ENCODE measurements at regions not wholly inside any gene's neighbourhood (a gene's known extent, or its start where the extent isn't known, plus 50 kb on each side); places are given as distances from the start of the nearest gene placed in this dataset.

- H3F3A ChIP-seq (ENCODE audit: insufficient read depth), result no peaks in the 10 kb centered on the region
- TF ChIP-seq, protein P1, sequence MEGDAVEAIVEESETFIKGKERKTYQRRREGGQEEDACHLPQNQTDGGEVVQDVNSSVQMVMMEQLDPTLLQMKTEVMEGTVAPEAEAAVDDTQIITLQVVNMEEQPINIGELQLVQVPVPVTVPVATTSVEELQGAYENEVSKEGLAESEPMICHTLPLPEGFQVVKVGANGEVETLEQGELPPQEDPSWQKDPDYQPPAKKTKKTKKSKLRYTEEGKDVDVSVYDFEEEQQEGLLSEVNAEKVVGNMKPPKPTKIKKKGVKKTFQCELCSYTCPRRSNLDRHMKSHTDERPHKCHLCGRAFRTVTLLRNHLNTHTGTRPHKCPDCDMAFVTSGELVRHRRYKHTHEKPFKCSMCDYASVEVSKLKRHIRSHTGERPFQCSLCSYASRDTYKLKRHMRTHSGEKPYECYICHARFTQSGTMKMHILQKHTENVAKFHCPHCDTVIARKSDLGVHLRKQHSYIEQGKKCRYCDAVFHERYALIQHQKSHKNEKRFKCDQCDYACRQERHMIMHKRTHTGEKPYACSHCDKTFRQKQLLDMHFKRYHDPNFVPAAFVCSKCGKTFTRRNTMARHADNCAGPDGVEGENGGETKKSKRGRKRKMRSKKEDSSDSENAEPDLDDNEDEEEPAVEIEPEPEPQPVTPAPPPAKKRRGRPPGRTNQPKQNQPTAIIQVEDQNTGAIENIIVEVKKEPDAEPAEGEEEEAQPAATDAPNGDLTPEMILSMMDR (IDR thresholded peaks at IDR 0.05; ENCODE audit: insufficient read depth, low read length, poor library complexity, severe bottlenecking), result no peak
- no peak for TF ChIP-seq EZH2phosphoT487 (conservative IDR thresholded peaks at IDR 0.05; ENCODE audit: low read length)
- no peaks in the 10 kb centered on the region for H3K9me2 ChIP-seq (replicated peaks; ENCODE audit: insufficient read depth, low read length)
- no peaks in the 10 kb centered on the region for H3K79me2 ChIP-seq (ENCODE audit: insufficient read depth, low read length)
- H3K9me3 ChIP-seq (ENCODE audit: insufficient read depth, low read length), result no peaks in the 10 kb centered on the region
- no peaks in the 10 kb centered on the region for H4K20me1 ChIP-seq (ENCODE audit: low read depth, low read length)
- no peaks in the 10 kb centered on the region for H3K36me3 ChIP-seq (ENCODE audit: low read length)
- H2AFZ ChIP-seq (ENCODE audit: low read depth, low read length, severe bottlenecking), result no peak overlapping the region
- no peak overlapping the region for H3K4me3 ChIP-seq (ENCODE audit: insufficient read depth, low read length, poor library complexity, severe bottlenecking)
- no peak overlapping the region for H3K27ac ChIP-seq (ENCODE audit: low read depth, low read length)
- H3K27me3 ChIP-seq (ENCODE audit: low read length), result no peaks in the 10 kb centered on the region
- H3K4me2 ChIP-seq (ENCODE audit: low read depth, low read length, poor library complexity, severe bottlenecking), result no peak overlapping the region
- H3K9ac ChIP-seq (ENCODE audit: low read length), result no peak overlapping the region
Measured at GRCh38 chr3:137242836-137243400, 285.1 kb downstream of the IL20RB start.

DNA sequence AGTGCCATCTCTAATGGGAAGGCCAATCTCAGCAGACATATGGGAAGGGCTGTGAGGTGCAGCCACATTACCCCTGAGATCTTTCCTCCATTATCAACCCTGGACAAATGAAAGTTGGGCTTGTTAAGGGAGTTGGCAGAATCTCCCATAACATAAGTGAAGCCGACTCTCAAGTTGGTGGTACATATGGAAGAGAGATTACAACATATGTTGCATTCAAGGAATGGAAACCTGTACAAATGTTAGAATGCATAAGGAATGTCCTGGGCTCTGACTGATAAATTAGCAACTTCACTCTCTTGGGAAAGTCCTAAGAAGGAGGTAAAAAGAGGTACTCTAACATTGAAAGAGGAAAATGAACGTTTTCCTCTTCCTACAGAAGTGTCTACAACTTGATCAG is 288.7 kb downstream of the IL20RB start:
- no peaks in the 10 kb centered on the region for H3K9me2 ChIP-seq (replicated peaks; ENCODE audit: insufficient read depth, low read length)
- H3K36me3 ChIP-seq (ENCODE audit: low read length), result no peaks in the 10 kb centered on the region
- no peak overlapping the region for H3K4me2 ChIP-seq (ENCODE audit: low read depth, low read length, poor library complexity, severe bottlenecking)
- H3K9me3 ChIP-seq (ENCODE audit: insufficient read depth, low read length), result no peaks in the 10 kb centered on the region
- H3K9ac ChIP-seq (ENCODE audit: low read length), result no peak overlapping the region
- TF ChIP-seq, protein P1 (IDR thresholded peaks at IDR 0.05; ENCODE audit: insufficient read depth, low read length, poor library complexity, severe bottlenecking), result no peak
- no peak for TF ChIP-seq EZH2phosphoT487 (conservative IDR thresholded peaks at IDR 0.05; ENCODE audit: low read length)
- H3K27ac ChIP-seq (ENCODE audit: low read depth, low read length), result no peak overlapping the region
- no peaks in the 10 kb centered on the region for H3K79me2 ChIP-seq (ENCODE audit: insufficient read depth, low read length)
- no peaks in the 10 kb centered on the region for H3K27me3 ChIP-seq (ENCODE audit: low read length)
- no peak overlapping the region for H3K4me3 ChIP-seq (ENCODE audit: insufficient read depth, low read length, poor library complexity, severe bottlenecking)
- no peaks in the 10 kb centered on the region for H4K20me1 ChIP-seq (ENCODE audit: low read depth, low read length)
- no peaks in the 10 kb centered on the region for H3F3A ChIP-seq (ENCODE audit: insufficient read depth)
- no peak overlapping the region for H2AFZ ChIP-seq (ENCODE audit: low read depth, low read length, severe bottlenecking)

- Histone ChIP-seq H3K9me3 (ENCODE audit: insufficient read depth, low read length) (no peaks in the 10 kb centered on the region), H3K9ac (ENCODE audit: low read length) (no peak overlapping the region), H3K27ac (ENCODE audit: low read depth, low read length) (no peak overlapping the region), H3K4me3 (ENCODE audit: insufficient read depth, low read length, poor library complexity, severe bottlenecking) (no peak overlapping the region), H3K79me2 (ENCODE audit: insufficient read depth, low read length) (no peaks in the 10 kb centered on the region), H3K36me3 (ENCODE audit: low read length) (no peaks in the 10 kb centered on the region), H2AFZ (ENCODE audit: low read depth, low read length, severe bottlenecking) (no peak overlapping the region), H3F3A (ENCODE audit: insufficient read depth) (no peaks in the 10 kb centered on the region), H4K20me1 (ENCODE audit: low read depth, low read length) (no peaks in the 10 kb centered on the region), H3K4me2 (ENCODE audit: low read depth, low read length, poor library complexity, severe bottlenecking) (no peak overlapping the region), H3K9me2 (replicated peaks; ENCODE audit: insufficient read depth, low read length) (no peaks in the 10 kb centered on the region), H3K27me3 (ENCODE audit: low read length) (no peaks in the 10 kb centered on the region)
- TF ChIP-seq, protein P1 (IDR thresholded peaks at IDR 0.05; ENCODE audit: insufficient read depth, low read length, poor library complexity, severe bottlenecking), result no peak
- TF ChIP-seq EZH2phosphoT487 (conservative IDR thresholded peaks at IDR 0.05; ENCODE audit: low read length), result no peak
Measured at GRCh38 chr3:137249311-137249940, 291.6 kb downstream of the IL20RB start.

Measured in SU-DHL-6 (cell line).